ENCODE measurements at regions not wholly inside any gene's neighbourhood (a gene's known extent, or its start where the extent isn't known, plus 50 kb on each side); places are given as distances from the start of the nearest gene placed in this dataset.

DNA sequence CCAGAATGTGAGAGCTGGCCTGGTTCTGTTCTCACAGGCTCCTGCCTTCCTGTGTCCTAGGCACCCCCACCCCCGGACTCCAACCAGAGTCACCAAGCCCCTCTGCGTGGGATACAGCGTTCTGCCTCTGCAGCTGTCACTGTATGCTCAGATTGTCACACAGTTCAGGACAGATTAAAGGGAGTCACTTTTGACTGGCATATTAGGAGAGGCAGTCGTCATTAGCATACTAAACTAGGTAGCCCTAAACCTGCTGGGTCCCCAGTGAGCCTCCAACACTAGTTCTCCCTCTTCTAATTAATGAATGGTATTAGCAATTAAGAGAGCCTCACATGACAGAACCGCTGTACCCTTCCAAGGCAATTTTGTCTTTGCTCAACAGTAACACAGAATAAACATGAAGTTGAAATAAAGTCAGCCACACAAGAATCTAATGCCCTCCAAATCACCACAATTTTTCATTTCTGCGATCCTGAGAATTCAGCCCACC, 340.2 kb downstream of the CMPK2 start:
- DNase-seq: no peak
- Mint-ChIP-seq H3K4me1 (ENCODE audit: low read depth) (no peaks in the 10 kb centered on the region), H3K36me3 (ENCODE audit: insufficient read depth in 2 of 2) (no peaks in the 10 kb centered on the region), H3K27me3 (ENCODE audit: low read depth) (no peaks in the 10 kb centered on the region), H3K9me3 (no peaks in the 10 kb centered on the region), H3K27ac (no peak overlapping the region), H3K4me3 (no peak overlapping the region)
- ATAC-seq (replicated peaks in 1 of 2): no peak

DNA sequence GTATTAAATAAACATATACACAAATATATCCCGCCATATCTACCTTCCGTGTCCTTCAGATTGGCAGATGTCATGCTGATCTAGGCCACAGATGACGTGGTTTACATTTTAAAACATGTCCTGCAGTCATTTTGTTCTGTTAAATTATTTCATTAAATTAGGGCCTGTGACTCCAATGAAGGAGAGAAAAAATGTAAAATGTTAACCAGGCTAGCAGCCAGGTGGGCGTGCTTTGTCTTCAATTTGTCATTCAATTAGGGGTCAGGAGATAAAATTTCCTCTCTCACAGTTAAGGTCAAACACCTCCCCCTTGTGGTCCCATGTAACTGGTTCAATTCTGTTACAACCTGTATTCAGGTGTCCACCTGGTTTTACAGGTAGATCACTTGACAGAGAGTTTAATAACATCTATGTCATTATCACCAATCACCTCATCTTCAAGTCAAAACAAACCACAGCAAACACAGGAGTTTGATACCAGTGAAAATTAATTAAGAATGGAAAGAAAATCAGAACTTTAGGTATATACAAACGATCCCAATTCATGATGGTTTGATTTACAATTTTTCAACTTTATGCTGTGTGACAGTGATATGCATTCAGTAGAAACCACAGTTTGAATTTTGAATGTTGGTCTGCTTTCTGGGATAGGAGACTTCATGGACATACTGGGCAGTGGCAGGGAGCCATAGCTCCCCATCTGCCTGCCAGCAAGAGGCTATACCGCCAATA, 339.4 kb downstream of the CMPK2 start:
- no peak overlapping the region for H3K4me3 Mint-ChIP-seq
- ATAC-seq (replicated peaks in 1 of 2): no peak
- H3K27ac Mint-ChIP-seq: no peak overlapping the region
- no peaks in the 10 kb centered on the region for H3K36me3 Mint-ChIP-seq (ENCODE audit: insufficient read depth in 2 of 2)
- H3K9me3 Mint-ChIP-seq: no peaks in the 10 kb centered on the region
- no peak for DNase-seq
- H3K27me3 Mint-ChIP-seq (ENCODE audit: low read depth): no peaks in the 10 kb centered on the region
- no peaks in the 10 kb centered on the region for H3K4me1 Mint-ChIP-seq (ENCODE audit: low read depth)

DNA sequence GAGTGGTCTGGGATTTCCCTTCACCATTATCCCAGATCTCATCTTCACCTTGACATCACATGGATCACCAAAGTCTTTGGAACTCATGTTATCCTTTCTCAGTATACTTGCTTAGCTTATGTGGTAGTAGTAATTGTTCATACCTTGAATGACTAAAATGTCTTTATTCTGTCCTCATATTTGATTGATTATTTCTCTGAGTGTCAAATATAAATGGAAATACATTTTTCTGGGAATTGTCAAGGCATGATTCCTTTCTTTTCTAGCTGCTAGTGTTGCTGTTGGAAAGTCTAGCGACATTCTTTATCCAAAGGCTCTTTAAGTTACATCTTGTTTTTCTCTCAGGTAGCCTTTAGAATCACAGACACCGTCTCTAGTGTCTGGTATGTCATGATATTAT, 334.4 kb downstream of the CMPK2 start:
- no peak for DNase-seq
- Mint-ChIP-seq H3K9me3 (no peaks in the 10 kb centered on the region), H3K27ac (no peak overlapping the region), H3K4me1 (ENCODE audit: low read depth) (no peaks in the 10 kb centered on the region), H3K27me3 (ENCODE audit: low read depth) (peaks cover 8% of the 10 kb centered on the region), H3K4me3 (no peak overlapping the region), H3K36me3 (ENCODE audit: insufficient read depth in 2 of 2) (no peaks in the 10 kb centered on the region)
- ATAC-seq (replicated peaks in 1 of 2): no peak

DNA sequence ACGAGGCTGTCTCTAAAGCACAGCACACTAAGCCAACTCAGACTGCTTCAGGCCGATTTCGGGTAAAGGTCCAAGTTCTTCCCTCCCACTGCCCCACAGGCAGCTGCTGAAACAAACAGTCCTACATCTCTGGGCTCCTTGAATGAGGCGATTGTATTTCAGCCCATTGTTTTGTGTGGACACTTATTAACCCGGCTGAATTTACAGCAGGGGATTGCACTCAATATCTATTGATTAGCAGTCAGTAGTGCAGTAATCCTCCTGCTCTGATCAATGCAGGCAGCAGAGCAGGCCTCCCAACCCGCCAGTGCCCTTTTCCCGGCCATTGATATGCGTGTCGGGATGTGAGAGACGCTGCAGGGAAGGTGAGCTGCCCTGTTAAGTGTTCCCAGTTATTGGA, 330.1 kb downstream of the CMPK2 start:
- no peak overlapping the region for H3K4me3 Mint-ChIP-seq
- DNase-seq (no peak), ATAC-seq (replicated peaks in 1 of 2) (no peak)
- no peaks in the 10 kb centered on the region for H3K36me3 Mint-ChIP-seq (ENCODE audit: insufficient read depth in 2 of 2)
- peaks cover 1 to 2% of the 10 kb centered on the region in 2 donors for H3K9me3 Mint-ChIP-seq
- H3K27ac Mint-ChIP-seq: no peak overlapping the region
- H3K4me1 Mint-ChIP-seq (ENCODE audit: low read depth): no peaks in the 10 kb centered on the region
- peaks cover 8% of the 10 kb centered on the region for H3K27me3 Mint-ChIP-seq (ENCODE audit: low read depth)

DNA sequence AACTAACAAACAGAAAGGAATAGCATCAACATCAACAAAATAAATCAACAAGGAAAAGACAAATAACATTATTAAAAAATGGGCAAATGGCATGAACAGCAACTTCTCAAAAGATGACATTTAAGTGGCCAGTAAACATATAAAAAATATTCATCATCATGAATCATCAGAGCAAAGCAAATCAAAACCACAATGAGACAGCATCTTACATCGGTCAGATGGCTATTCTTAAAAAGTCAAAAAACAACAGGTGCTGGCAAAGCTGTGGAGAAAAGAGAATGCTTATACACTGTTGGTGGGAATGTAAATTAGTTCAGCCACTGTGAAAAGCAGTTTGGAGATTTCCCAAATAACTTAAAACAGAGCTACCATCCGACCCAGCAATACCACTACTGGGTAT, 327.1 kb downstream of the CMPK2 start:
- ATAC-seq (replicated peaks in 1 of 2): no peak
- Mint-ChIP-seq H3K36me3 (ENCODE audit: insufficient read depth in 2 of 2) (no peaks in the 10 kb centered on the region), H3K4me3 (no peak overlapping the region), H3K27me3 (ENCODE audit: low read depth) (peaks cover 8% of the 10 kb centered on the region), H3K4me1 (ENCODE audit: low read depth) (no peaks in the 10 kb centered on the region), H3K27ac (no peak overlapping the region), H3K9me3 (peaks cover 1 to 2% of the 10 kb centered on the region in 2 donors)
- no peak for DNase-seq

DNA sequence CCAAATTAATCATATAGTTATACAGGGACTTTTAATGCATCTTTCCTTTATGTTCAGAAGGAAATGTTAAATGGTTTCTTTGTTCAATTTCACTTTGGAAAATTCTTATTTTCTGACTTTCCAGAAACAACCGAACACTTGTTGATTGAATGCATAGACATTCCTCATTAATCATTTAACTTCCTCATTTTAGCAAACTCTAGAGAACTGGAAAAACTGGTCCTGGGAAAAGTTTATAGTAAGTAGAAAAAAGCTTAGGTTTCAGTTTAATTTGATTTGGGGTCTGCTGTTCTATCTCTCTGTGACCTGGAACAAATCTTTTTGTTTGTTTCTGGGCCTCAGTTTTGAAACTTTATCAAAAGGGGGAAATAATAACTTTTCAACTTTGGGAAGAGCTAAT, 320.4 kb downstream of the CMPK2 start:
- no peaks in the 10 kb centered on the region for H3K4me1 Mint-ChIP-seq (ENCODE audit: low read depth)
- H3K36me3 Mint-ChIP-seq (ENCODE audit: insufficient read depth in 2 of 2): no peaks in the 10 kb centered on the region
- peaks cover 0 to 2% of the 10 kb centered on the region in 2 donors for H3K9me3 Mint-ChIP-seq
- H3K27me3 Mint-ChIP-seq (ENCODE audit: low read depth): no peaks in the 10 kb centered on the region
- no peak overlapping the region for H3K27ac Mint-ChIP-seq
- no peak for ATAC-seq (replicated peaks in 1 of 2)
- no peak overlapping the region for H3K4me3 Mint-ChIP-seq
- no peak for DNase-seq

DNA sequence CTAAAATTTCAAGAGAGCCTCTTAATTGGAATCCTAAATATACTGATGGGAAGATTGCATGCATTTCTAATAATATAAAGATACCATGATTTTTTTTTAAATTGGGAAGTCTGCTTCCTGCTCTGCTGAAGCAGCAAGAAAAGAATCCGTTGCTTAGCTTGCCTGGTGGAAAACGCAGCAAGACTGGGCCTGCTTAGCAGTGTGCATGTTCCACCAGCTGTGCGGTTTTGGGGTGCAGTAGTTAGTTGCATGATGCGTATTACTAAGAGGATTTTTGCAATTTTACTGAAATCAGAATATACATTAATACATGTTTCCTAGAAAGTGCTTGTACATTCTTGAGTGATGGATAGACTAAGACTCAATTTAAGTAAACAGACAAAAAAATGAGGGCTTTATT, 319.9 kb downstream of the CMPK2 start:
- peaks cover 0 to 2% of the 10 kb centered on the region in 2 donors for H3K9me3 Mint-ChIP-seq
- no peaks in the 10 kb centered on the region for H3K27me3 Mint-ChIP-seq (ENCODE audit: low read depth)
- DNase-seq: no peak
- H3K36me3 Mint-ChIP-seq (ENCODE audit: insufficient read depth in 2 of 2): no peaks in the 10 kb centered on the region
- H3K4me3 Mint-ChIP-seq: no peak overlapping the region
- ATAC-seq (replicated peaks in 1 of 2): no peak
- no peaks in the 10 kb centered on the region for H3K4me1 Mint-ChIP-seq (ENCODE audit: low read depth)
- no peak overlapping the region for H3K27ac Mint-ChIP-seq

DNA sequence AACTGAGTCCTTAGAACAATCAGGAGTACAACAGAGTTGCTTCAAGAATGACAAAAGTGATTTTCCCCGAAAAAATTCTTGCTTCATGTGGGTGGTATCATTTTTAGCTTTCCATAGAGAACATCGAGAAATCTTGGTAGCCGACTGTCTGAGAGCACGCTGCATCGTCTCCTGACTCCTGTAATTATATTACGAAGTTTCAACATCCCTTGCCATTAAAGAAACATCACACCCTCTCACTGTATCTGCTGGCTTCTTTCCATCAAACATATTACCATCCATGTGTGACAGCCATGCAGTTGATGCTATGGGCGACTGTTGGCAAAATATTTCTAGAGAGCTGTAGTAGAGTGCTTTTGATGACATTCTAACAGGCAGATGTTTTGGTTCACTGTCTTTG, 311.2 kb downstream of the CMPK2 start:
- no peaks in the 10 kb centered on the region for H3K4me1 Mint-ChIP-seq (ENCODE audit: low read depth)
- H3K36me3 Mint-ChIP-seq (ENCODE audit: insufficient read depth in 2 of 2): no peaks in the 10 kb centered on the region
- peaks cover 8% of the 10 kb centered on the region for H3K27me3 Mint-ChIP-seq (ENCODE audit: low read depth)
- DNase-seq (no peak), ATAC-seq (replicated peaks in 1 of 2) (no peak)
- peaks cover 0 to 3% of the 10 kb centered on the region in 2 donors for H3K9me3 Mint-ChIP-seq
- no peak overlapping the region for H3K4me3 Mint-ChIP-seq
- H3K27ac Mint-ChIP-seq: no peak overlapping the region

DNA sequence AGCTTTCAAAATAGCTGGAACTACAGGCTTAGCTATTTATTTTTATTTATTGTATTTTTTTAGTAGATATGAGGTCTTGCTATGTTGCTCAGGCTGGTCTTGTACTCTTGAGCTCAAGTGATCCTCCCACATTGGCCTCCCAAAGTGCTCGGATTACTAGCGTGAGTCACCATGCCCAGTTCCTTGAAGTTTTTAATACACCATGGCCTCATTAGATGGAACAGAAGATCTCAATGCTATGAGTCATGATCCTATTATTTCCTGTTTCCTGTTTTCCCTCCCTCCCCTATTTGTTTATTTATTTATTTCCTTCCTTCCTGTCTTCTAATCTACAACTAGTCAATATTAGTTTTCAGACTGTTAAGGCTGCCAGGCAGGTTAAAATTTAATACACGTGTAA, 309.0 kb downstream of the CMPK2 start:
- H3K27me3 Mint-ChIP-seq (ENCODE audit: low read depth): peaks cover 8% of the 10 kb centered on the region
- no peak for DNase-seq
- H3K36me3 Mint-ChIP-seq (ENCODE audit: insufficient read depth in 2 of 2): no peaks in the 10 kb centered on the region
- no peak for ATAC-seq (replicated peaks in 1 of 2)
- no peaks in the 10 kb centered on the region for H3K9me3 Mint-ChIP-seq
- H3K27ac Mint-ChIP-seq: no peak overlapping the region
- H3K4me1 Mint-ChIP-seq (ENCODE audit: low read depth): no peaks in the 10 kb centered on the region
- H3K4me3 Mint-ChIP-seq: no peak overlapping the region

DNA sequence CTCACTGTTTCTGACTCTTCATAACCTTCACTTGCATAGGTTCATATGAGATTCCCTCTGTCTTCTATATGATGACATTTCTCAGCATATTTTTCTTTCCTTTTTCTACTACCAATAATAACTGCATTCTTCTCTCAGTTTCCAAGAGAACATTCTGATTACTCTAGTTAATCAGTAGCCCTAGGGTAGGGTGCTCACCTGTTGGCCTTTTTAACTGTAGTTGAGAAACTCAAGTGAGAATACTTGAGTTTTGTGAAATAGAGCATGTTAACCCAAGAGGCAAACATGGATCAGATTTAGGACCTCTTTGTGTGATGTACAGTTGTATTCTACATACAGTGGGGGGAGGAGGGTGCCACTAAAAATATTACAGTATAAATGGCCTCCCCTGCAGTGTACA, 308.0 kb downstream of the CMPK2 start:
- DNase-seq (no peak), ATAC-seq (replicated peaks in 1 of 2) (no peak)
- Mint-ChIP-seq H3K4me1 (ENCODE audit: low read depth) (no peaks in the 10 kb centered on the region), H3K4me3 (no peak overlapping the region), H3K36me3 (ENCODE audit: insufficient read depth in 2 of 2) (no peaks in the 10 kb centered on the region), H3K9me3 (no peaks in the 10 kb centered on the region), H3K27ac (no peak overlapping the region), H3K27me3 (ENCODE audit: low read depth) (peaks cover 8% of the 10 kb centered on the region)

DNA sequence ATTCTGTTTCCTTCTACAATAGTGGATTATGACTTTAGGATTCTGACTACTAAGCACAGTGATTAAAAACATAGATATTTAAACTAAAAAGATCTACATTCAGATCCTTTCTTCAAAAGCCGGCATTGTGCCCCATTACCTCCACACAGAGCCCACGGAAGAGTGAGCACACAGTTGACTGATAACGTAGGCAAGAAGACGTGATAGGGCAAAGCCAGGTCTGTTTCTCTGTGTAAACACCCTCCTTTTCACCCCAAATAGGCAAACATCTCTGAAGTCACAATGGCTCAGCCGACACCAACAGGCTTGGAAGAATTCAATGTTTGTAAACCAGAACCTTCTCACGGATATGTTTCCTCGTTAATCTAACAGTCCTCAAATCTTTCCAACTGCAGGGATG, 302.9 kb downstream of the CMPK2 start:
- DNase-seq (no peak), ATAC-seq (replicated peaks in 1 of 2) (no peak)
- Mint-ChIP-seq H3K9me3 (no peaks in the 10 kb centered on the region), H3K27ac (no peak overlapping the region), H3K27me3 (ENCODE audit: low read depth) (peaks cover under 1% of the 10 kb centered on the region), H3K4me3 (no peak overlapping the region), H3K4me1 (ENCODE audit: low read depth) (no peaks in the 10 kb centered on the region), H3K36me3 (ENCODE audit: insufficient read depth in 2 of 2) (no peaks in the 10 kb centered on the region)

DNA sequence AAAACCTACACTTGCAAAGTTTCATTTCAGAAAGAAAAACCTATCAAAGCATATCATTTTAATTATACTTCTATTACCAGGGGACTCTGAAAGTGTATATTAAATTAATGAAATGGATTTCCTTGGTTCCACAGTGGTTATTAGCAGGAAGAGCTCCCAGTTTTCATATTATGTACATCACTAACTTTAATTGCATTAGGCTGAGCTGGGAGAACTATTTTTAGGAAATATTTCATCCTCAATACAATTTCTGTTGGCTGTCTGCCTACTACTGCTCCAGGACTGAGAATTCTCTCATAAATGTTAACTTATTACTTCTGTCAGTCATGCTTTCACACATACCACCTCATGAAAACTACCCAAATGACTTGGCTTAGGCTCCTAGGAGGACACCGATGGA, 301.4 kb downstream of the CMPK2 start:
- peaks cover 0 to 2% of the 10 kb centered on the region in 2 donors for H3K9me3 Mint-ChIP-seq
- DNase-seq (no peak), ATAC-seq (replicated peaks in 1 of 2) (no peak)
- H3K27ac Mint-ChIP-seq: no peak overlapping the region
- no peaks in the 10 kb centered on the region for H3K4me1 Mint-ChIP-seq (ENCODE audit: low read depth)
- no peak overlapping the region for H3K4me3 Mint-ChIP-seq
- H3K27me3 Mint-ChIP-seq (ENCODE audit: low read depth): peaks cover 7% of the 10 kb centered on the region
- H3K36me3 Mint-ChIP-seq (ENCODE audit: insufficient read depth in 2 of 2): no peaks in the 10 kb centered on the region

DNA sequence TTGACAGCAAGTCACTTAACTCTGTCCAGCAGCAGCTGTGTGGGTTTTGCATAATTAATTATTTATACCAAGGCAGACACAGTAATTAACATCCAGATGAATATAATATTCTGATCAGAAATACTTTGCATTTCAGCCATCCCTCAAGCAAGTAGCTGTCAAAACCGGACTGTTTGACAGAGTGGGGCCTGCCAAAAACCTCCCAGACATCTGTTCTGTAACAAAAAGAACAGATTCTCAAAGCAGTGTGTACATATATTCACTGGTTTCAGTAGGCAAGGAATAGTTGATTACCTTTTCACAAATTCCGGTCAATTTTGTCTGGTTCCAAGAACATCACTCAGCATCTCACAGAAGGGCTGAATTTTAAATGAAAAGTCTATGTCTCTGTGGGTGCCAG, 291.6 kb downstream of the CMPK2 start:
- DNase-seq (no peak), ATAC-seq (replicated peaks in 1 of 2) (no peak)
- Mint-ChIP-seq H3K27me3 (ENCODE audit: low read depth) (peaks cover 8% of the 10 kb centered on the region), H3K4me3 (no peak overlapping the region), H3K27ac (no peak overlapping the region), H3K4me1 (ENCODE audit: low read depth) (no peaks in the 10 kb centered on the region), H3K9me3 (peaks cover 0 to 2% of the 10 kb centered on the region in 2 donors), H3K36me3 (ENCODE audit: insufficient read depth in 2 of 2) (no peaks in the 10 kb centered on the region)

DNA sequence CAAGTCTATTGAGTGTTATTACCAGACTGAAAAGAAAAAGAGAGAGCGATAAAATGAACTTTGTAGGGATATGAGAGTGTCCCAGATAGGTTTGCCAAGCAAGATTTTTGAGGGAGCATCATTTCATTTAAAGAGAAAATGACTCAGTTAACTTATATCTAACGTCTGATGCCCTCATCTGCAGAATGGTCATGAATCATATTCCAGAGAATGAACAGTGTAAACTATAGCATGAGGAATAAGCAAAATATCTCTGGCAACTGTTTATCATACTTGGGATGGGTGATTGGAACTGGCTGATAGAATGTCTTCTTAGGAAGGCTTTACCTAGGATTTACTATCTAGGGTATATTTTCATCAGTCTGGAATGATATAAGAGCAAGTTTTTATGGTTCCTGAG, 289.4 kb downstream of the CMPK2 start:
- Mint-ChIP-seq H3K4me3 (no peak overlapping the region), H3K27me3 (ENCODE audit: low read depth) (peaks cover 8% of the 10 kb centered on the region)
- no peak for ATAC-seq (replicated peaks in 1 of 2)

More for the DNA sequence above, 289.4 kb downstream of the CMPK2 start:
- Mint-ChIP-seq H3K27ac (no peak overlapping the region), H3K4me1 (ENCODE audit: low read depth) (no peaks in the 10 kb centered on the region), H3K36me3 (ENCODE audit: insufficient read depth in 2 of 2) (no peaks in the 10 kb centered on the region), H3K9me3 (peaks cover 0 to 2% of the 10 kb centered on the region in 2 donors)
- no peak for DNase-seq
